Colonic mucosa (tissue), 4 donors: ENCODE measurements at regions not wholly inside any gene's neighbourhood (a gene's known extent, or its start where the extent isn't known, plus 50 kb on each side); places are given as distances from the start of the nearest gene placed in this dataset.

Experiments used
- DNase-seq: peaks from one replicate; pipeline ENCODE4 v3.0.0-alpha.2; 2020
- H3K27ac ChIP-seq: fragments of 200-600 bp; one replicate; pipeline ENCODE4 v1.8.0; 2021
- H3K27me3 ChIP-seq: fragments of 200-600 bp; one replicate; pipeline ENCODE4 v1.8.0; 2021
- H3K36me3 ChIP-seq: fragments of 200-600 bp; one replicate; pipeline ENCODE4 v1.8.0; 2021
- H3K4me1 ChIP-seq: fragments of 200-600 bp; one replicate; pipeline ENCODE4 v1.8.0; 2021; ENCODE audit warnings: mild to moderate bottlenecking
- H3K4me3 ChIP-seq: fragments of 200-600 bp; one replicate; pipeline ENCODE4 v1.8.0; 2021
- H3K9ac ChIP-seq, 2 donors: one replicate each; pipeline ENCODE4 v1.7.0; 2013; ENCODE audit warnings: control low read depth in 2 of 2, low read depth in 2 of 2, low read length in 2 of 2
- H3K9me3 ChIP-seq: fragments of 200-600 bp; one replicate; pipeline ENCODE4 v1.8.0; 2021
- intact Hi-C: fragments of 100-400 bp; cut with DNase I; formaldehyde crosslinking; loops from one replicate; pipeline ENCODE4 v1.14.1; 2022
- TF ChIP-seq, protein P1 (sequence below): fragments of 200-600 bp; IDR thresholded peaks from one replicate; pipeline ENCODE4 v1.8.0; 2022; ENCODE audit warnings: antibody characterized with exemption, mild to moderate bottlenecking
- donor health status: healthy.
- donor health status: DM: no; HTN: no; CAD: no.
- donor health status: DM: no; HTN: no; CAD: no.

DNA sequence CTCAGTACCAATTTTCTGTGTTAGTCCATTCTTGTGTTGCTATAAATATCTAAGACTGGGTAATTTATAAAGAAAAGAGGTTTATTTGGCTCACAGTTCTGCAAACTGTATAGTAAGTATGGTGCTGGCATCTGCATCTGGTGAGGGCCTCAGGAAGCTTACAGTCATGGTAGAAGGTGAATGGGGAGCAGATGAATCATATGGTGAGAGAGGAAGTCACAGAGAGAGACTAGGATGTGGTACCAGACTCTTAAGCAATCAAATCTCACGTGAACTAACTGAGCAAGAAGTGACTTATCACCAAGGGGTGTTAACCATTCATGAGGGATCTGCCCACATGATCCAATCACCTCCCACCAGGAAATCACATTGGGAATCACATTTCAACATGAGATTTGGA lies 60.8 kb upstream of the ZBED5 start:
- intact Hi-C loops = no loop called here
- H3K36me3 ChIP-seq = no peaks in the 10 kb centered on the region
- no peak overlapping the region for H3K9ac ChIP-seq
- H3K27me3 ChIP-seq = no peaks in the 10 kb centered on the region
- H3K4me1 ChIP-seq = no peaks in the 10 kb centered on the region
- TF ChIP-seq, protein P1, sequence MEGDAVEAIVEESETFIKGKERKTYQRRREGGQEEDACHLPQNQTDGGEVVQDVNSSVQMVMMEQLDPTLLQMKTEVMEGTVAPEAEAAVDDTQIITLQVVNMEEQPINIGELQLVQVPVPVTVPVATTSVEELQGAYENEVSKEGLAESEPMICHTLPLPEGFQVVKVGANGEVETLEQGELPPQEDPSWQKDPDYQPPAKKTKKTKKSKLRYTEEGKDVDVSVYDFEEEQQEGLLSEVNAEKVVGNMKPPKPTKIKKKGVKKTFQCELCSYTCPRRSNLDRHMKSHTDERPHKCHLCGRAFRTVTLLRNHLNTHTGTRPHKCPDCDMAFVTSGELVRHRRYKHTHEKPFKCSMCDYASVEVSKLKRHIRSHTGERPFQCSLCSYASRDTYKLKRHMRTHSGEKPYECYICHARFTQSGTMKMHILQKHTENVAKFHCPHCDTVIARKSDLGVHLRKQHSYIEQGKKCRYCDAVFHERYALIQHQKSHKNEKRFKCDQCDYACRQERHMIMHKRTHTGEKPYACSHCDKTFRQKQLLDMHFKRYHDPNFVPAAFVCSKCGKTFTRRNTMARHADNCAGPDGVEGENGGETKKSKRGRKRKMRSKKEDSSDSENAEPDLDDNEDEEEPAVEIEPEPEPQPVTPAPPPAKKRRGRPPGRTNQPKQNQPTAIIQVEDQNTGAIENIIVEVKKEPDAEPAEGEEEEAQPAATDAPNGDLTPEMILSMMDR = no peak
- H3K27ac ChIP-seq = no peak overlapping the region
- DNase-seq = no peak
- no peaks in the 10 kb centered on the region for H3K9me3 ChIP-seq
- H3K4me3 ChIP-seq = no peak overlapping the region

DNA sequence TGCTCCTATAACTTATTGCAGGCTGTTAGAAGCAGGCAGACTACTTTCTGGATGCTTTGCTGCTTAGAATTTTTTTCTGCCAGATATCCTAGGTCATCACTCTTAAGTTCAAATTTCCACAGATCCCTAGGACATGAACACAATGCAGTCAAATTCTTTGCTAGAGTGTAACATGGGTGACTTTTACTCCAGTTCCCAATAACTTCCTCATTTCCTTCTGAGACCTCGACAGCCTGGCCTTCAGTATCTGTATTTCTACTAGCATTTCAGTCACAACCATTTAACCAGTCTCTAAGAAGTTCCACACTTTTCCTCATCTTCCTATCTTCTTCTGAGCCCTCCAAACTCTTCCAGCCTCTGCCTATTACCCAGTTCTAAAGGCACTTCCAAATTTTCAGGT lies 60.4 kb upstream of the ZBED5 start:
- Histone ChIP-seq H3K9ac (no peak overlapping the region), H3K36me3 (no peaks in the 10 kb centered on the region), H3K4me3 (no peak overlapping the region), H3K27me3 (no peaks in the 10 kb centered on the region), H3K4me1 (no peaks in the 10 kb centered on the region), H3K27ac (no peak overlapping the region), H3K9me3 (no peaks in the 10 kb centered on the region)
- intact Hi-C loops = no loop called here
- TF ChIP-seq, protein P1 = no peak
- no peak for DNase-seq

DNA sequence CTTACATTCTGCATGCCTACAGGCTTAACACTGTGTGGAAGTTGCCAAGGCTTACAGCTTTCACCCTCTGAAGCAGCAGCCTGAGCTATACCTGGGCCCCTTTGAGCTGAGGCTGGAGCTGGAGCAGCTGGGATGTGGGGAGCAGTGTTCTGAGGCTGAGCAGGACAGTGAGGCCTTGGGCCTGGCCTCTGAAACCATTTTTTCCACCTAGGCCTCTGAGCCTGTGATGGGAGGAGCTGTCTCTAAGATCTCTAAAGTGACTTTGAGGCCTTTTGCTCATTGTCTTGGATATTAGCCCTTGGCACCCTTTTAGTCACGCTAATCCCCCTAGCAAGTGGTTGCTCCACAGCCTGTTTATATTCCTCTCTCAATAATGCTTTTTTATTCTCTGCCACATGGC lies 59.9 kb upstream of the ZBED5 start:
- intact Hi-C loops = no loop called here
- Histone ChIP-seq H3K27ac (no peak overlapping the region), H3K9me3 (no peaks in the 10 kb centered on the region), H3K27me3 (no peaks in the 10 kb centered on the region), H3K4me3 (no peak overlapping the region), H3K9ac (no peak overlapping the region), H3K4me1 (no peaks in the 10 kb centered on the region), H3K36me3 (no peaks in the 10 kb centered on the region)
- TF ChIP-seq, protein P1 = no peak
- DNase-seq = no peak

DNA sequence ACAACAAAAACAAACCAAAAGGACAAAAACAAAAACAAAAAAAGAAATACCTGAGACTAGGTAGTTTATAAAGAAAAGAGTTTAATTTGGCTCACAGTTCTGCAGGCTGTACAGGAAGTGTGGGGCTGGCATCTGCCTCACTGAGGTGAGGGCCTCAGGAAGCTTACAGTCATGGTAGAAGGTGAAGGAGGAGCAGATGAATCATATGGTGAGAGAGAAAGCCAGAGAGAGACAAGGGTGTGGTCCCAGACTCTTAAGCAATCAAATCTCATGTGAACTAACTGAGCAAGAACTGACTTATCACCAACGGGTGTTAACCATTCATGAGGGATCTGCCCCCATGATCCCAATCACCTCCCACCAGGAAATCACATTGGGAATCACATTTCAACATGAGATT lies 58.8 kb upstream of the ZBED5 start:
- no peaks in the 10 kb centered on the region for H3K36me3 ChIP-seq
- no peaks in the 10 kb centered on the region for H3K4me1 ChIP-seq
- no peak for DNase-seq
- no peak overlapping the region for H3K9ac ChIP-seq
- no peaks in the 10 kb centered on the region for H3K9me3 ChIP-seq
- intact Hi-C loops = no loop called here
- H3K27ac ChIP-seq = no peak overlapping the region
- H3K4me3 ChIP-seq = no peak overlapping the region
- TF ChIP-seq, protein P1 = no peak
- H3K27me3 ChIP-seq = no peaks in the 10 kb centered on the region

DNA sequence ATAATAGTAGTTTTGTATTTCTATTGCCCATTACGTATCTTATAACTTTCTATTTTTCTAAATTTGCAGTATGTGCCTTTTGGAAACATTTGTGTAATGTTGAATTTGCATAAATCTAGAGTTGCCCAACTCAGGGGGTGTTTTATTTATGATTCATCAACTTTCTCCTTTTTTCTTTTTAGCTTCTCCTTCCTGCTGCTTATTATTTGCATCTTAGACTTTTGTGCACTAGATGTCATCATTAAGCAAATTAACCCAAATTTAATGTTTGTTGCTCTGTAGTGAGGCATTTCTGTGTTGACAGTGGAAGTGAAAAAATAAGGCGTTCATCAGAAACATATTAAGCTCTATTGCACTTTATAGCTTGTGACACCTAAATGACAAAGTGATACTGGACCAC lies 56.2 kb upstream of the ZBED5 start:
- H3K27me3 ChIP-seq = no peaks in the 10 kb centered on the region
- intact Hi-C loops = no loop called here
- H3K9ac ChIP-seq = no peak overlapping the region
- H3K27ac ChIP-seq = no peak overlapping the region
- no peaks in the 10 kb centered on the region for H3K36me3 ChIP-seq
- no peak for DNase-seq
- no peaks in the 10 kb centered on the region for H3K4me1 ChIP-seq
- no peaks in the 10 kb centered on the region for H3K9me3 ChIP-seq
- H3K4me3 ChIP-seq = no peak overlapping the region
- TF ChIP-seq, protein P1 = no peak

DNA sequence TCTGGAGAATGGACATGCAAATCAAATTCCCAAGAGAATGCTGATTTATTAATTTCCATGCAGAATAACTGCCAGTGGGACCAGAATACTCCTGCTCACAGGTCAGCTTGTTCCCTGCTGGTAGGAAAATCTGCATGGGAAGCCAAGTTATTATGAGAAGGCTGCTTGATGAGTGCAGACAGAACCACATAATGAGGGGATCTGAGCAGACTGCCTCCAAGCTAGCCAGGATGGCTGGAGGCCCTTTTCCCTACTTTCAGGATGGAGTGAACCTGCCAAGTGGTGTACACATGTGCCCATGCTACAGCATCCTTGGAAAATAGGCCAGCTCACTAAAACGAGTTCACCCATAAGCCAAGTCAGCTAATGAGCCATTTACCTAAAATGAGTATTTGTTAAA lies 55.2 kb upstream of the ZBED5 start:
- Histone ChIP-seq H3K9ac (no peak overlapping the region), H3K9me3 (no peaks in the 10 kb centered on the region), H3K36me3 (no peaks in the 10 kb centered on the region), H3K4me3 (no peak overlapping the region), H3K27me3 (no peaks in the 10 kb centered on the region), H3K27ac (no peak overlapping the region), H3K4me1 (no peaks in the 10 kb centered on the region)
- intact Hi-C loops = no loop called here
- TF ChIP-seq, protein P1 = no peak
- DNase-seq = no peak
